Liver (tissue), 8 donors: ENCODE measurements at regions not wholly inside any gene's neighbourhood (a gene's known extent, or its start where the extent isn't known, plus 50 kb on each side); places are given as distances from the start of the nearest gene placed in this dataset.

Source experiments
- DNase-seq: peaks from one replicate; pipeline ENCODE4 v3.0.0-alpha.2; 2017; ENCODE audit warnings: low spot score
- H3K27ac ChIP-seq, 2 donors: one replicate each; pipeline ENCODE4 v1.7.0; 2013; ENCODE audit warnings: inconsistent platforms in 2 of 2, low read length in 2 of 2, control low read depth in 1 of 2, low read depth in 1 of 2, mild to moderate bottlenecking in 1 of 2
- H3K27me3 ChIP-seq, 4 donors: one replicate each; pipeline versions ENCODE4 v1.6.1 to v1.7.0; 2013; ENCODE audit warnings: low read length in 3 of 4, inconsistent platforms in 1 of 4, mild to moderate bottlenecking in 1 of 4, moderate library complexity in 1 of 4; ENCODE audit not compliant: control insufficient read depth in 4 of 4, insufficient read depth in 4 of 4
- H3K36me3 ChIP-seq, 4 donors: one replicate each; pipeline versions ENCODE4 v1.6.1 to v1.7.0; 2013; ENCODE audit warnings: low read length in 3 of 4, mild to moderate bottlenecking in 3 of 4, low read depth in 1 of 4, moderate library complexity in 1 of 4; ENCODE audit not compliant: control insufficient read depth in 4 of 4, insufficient read depth in 3 of 4
- H3K4me1 ChIP-seq, 4 donors: one replicate each; pipeline versions ENCODE4 v1.6.1 to v1.7.0; 2013; ENCODE audit warnings: low read length in 3 of 4, mild to moderate bottlenecking in 3 of 4, moderate library complexity in 1 of 4; ENCODE audit not compliant: control insufficient read depth in 4 of 4, insufficient read depth in 4 of 4
- H3K4me3 ChIP-seq, 3 donors: one replicate each; pipeline versions ENCODE4 v1.6.1 to v1.7.0; 2013; ENCODE audit warnings: low read length in 3 of 3, control low read depth in 1 of 3, low read depth in 1 of 3, mild to moderate bottlenecking in 1 of 3
- H3K9ac ChIP-seq, 2 donors: one replicate each; pipeline ENCODE4 v1.7.0; 2013; ENCODE audit warnings: low read length in 2 of 2, mild to moderate bottlenecking in 2 of 2, moderate library complexity in 2 of 2, control low read depth in 1 of 2, low read depth in 1 of 2
- H3K9me3 ChIP-seq, 4 donors: one replicate each; pipeline versions ENCODE4 v1.6.1 to v1.7.0; 2013; ENCODE audit warnings: low read length in 3 of 4; ENCODE audit not compliant: control insufficient read depth in 4 of 4
- EGR1 ChIP-seq, 2 donors: IDR thresholded peaks; 2 replicates each; pipeline ENCODE4 v1.6.1; 2016 to 2018; ENCODE audit warnings: antibody characterized with exemption in 2 of 2, low read depth in 2 of 2
- FOXA1 ChIP-seq: IDR thresholded peaks from 2 replicates; pipeline ENCODE4 v1.6.1; 2016; ENCODE audit warnings: antibody characterized with exemption
- FOXA2 ChIP-seq: IDR thresholded peaks from 2 replicates; pipeline ENCODE4 v1.6.1; 2016; ENCODE audit warnings: antibody characterized with exemption
- GABPA ChIP-seq, 2 donors: IDR thresholded peaks in 1 of 2; conservative IDR thresholded peaks in 1 of 2; 2 replicates each; pipeline ENCODE4 v1.6.1; 2016; ENCODE audit warnings: antibody characterized with exemption in 2 of 2, mild to moderate bottlenecking in 1 of 2, moderate library complexity in 1 of 2
- HNF4A ChIP-seq, 2 donors: conservative IDR thresholded peaks; 2 replicates each; pipeline ENCODE4 v1.6.1; 2016; ENCODE audit warnings: antibody characterized with exemption in 2 of 2, mild to moderate bottlenecking in 2 of 2
- JUND ChIP-seq, 2 donors: IDR thresholded peaks; 2 replicates each; pipeline ENCODE4 v1.6.1; 2016; ENCODE audit warnings: antibody characterized with exemption in 2 of 2
- NR2F2 ChIP-seq: IDR thresholded peaks from 2 replicates; pipeline ENCODE4 v1.6.1; 2016; ENCODE audit warnings: antibody characterized with exemption
- RAD21 ChIP-seq, 2 donors: IDR thresholded peaks; 2 replicates each; pipeline ENCODE4 v1.6.1; 2016; ENCODE audit warnings: antibody characterized with exemption in 2 of 2, mild to moderate bottlenecking in 2 of 2
- RXRA ChIP-seq, 2 donors: IDR thresholded peaks; 2 replicates each; pipeline ENCODE4 v1.6.1; 2017 to 2018; ENCODE audit warnings: antibody characterized with exemption in 2 of 2, mild to moderate bottlenecking in 1 of 2
- TAF1 ChIP-seq: conservative IDR thresholded peaks from 2 replicates; pipeline ENCODE4 v1.6.1; 2016; ENCODE audit warnings: antibody characterized with exemption, mild to moderate bottlenecking
- YY1 ChIP-seq: IDR thresholded peaks from 2 replicates; pipeline ENCODE4 v1.6.1; 2016; ENCODE audit warnings: antibody characterized with exemption, mild to moderate bottlenecking
- ZBTB33 ChIP-seq: IDR thresholded peaks from 2 replicates; pipeline ENCODE4 v1.6.1; 2016; ENCODE audit warnings: antibody characterized with exemption
- WGBS: extraction: QIAGEN DNeasy Blood & Tissue Kit; methylation state at CpG from one replicate; pipeline ENCODE4 v1.1.7; 2013; 5-methylcytosine and 5-hydroxymethylcytosine counted together
- TF ChIP-seq, protein P1 (sequence below): fragments of 150-350 bp; IDR thresholded peaks from 2 replicates; pipeline ENCODE4 v1.5.1; 2017; ENCODE audit warnings: improper control_type of control experiment, low read depth, low read length; ENCODE audit not compliant: missing input control
- TF ChIP-seq, protein P2 (sequence below): IDR thresholded peaks from 2 replicates; pipeline ENCODE4 v1.6.1; 2016; ENCODE audit warnings: antibody characterized with exemption
- TF ChIP-seq, protein P3 (sequence below): IDR thresholded peaks from 2 replicates; pipeline ENCODE4 v1.6.1; 2016; ENCODE audit warnings: antibody characterized with exemption
- TF ChIP-seq, protein P4 (sequence below): IDR thresholded peaks from 2 replicates; pipeline ENCODE4 v1.6.1; 2016; ENCODE audit warnings: antibody characterized with exemption, mild to moderate bottlenecking
- donor health status: healthy.
- donor health status: healthy.
- donor health status: healthy.
- donor health status: healthy.
- donor health status: healthy.

DNA sequence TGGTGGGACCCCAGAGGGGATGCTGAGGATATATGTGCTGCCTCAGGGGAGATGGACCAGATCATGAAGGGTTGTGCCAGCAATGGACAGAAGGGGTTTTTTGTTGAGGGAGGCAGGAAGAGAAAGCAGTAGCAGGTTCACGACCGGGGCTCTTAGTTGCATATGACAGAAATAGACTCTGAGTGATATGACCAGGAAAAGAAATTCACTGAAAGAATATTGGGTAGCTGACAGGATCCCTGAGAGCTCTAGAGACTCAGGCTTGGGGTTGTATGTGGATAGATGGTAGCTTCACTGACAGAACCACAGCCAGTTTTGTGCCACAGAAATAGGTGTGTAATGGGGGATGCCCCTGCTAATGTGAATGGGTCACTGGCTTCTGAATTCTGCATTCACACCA, 241.6 kb downstream of the ZNF621 start:
- H3K27me3 ChIP-seq: no peaks in the 10 kb centered on the region
- no peak overlapping the region for H3K4me3 ChIP-seq
- no peaks in the 10 kb centered on the region for H3K4me1 ChIP-seq
- peaks cover 0 to 3% (median 1%) of the 10 kb centered on the region in 4 donors for H3K9me3 ChIP-seq
- WGBS: 86% methylated on average over 2 of the region's 2 CpGs
- H3K9ac ChIP-seq: no peak overlapping the region
- H3K36me3 ChIP-seq: no peaks in the 10 kb centered on the region
- TF ChIP-seq, protein P1, sequence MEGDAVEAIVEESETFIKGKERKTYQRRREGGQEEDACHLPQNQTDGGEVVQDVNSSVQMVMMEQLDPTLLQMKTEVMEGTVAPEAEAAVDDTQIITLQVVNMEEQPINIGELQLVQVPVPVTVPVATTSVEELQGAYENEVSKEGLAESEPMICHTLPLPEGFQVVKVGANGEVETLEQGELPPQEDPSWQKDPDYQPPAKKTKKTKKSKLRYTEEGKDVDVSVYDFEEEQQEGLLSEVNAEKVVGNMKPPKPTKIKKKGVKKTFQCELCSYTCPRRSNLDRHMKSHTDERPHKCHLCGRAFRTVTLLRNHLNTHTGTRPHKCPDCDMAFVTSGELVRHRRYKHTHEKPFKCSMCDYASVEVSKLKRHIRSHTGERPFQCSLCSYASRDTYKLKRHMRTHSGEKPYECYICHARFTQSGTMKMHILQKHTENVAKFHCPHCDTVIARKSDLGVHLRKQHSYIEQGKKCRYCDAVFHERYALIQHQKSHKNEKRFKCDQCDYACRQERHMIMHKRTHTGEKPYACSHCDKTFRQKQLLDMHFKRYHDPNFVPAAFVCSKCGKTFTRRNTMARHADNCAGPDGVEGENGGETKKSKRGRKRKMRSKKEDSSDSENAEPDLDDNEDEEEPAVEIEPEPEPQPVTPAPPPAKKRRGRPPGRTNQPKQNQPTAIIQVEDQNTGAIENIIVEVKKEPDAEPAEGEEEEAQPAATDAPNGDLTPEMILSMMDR: no peak
- no peak for DNase-seq
- no peak overlapping the region for H3K27ac ChIP-seq

- TF ChIP-seq, protein P2, sequence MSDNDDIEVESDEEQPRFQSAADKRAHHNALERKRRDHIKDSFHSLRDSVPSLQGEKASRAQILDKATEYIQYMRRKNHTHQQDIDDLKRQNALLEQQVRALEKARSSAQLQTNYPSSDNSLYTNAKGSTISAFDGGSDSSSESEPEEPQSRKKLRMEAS: no peak
- no peak for TF ChIP-seq RXRA (IDR thresholded peaks at IDR 0.05)
- no peak for TF ChIP-seq GABPA (IDR thresholded peaks at IDR 0.05 in 1 of 2, conservative IDR thresholded peaks at IDR 0.05 in 1 of 2)
- no peak for TF ChIP-seq EGR1 (IDR thresholded peaks at IDR 0.05; ENCODE audit: low read depth in 2 of 2)
- no peak for TF ChIP-seq ZBTB33
- TF ChIP-seq, protein P3, sequence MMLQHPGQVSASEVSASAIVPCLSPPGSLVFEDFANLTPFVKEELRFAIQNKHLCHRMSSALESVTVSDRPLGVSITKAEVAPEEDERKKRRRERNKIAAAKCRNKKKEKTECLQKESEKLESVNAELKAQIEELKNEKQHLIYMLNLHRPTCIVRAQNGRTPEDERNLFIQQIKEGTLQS: no peak
- TF ChIP-seq NR2F2: no peak
- TF ChIP-seq RAD21 (IDR thresholded peaks at IDR 0.05): no peak
- TF ChIP-seq, protein P4, sequence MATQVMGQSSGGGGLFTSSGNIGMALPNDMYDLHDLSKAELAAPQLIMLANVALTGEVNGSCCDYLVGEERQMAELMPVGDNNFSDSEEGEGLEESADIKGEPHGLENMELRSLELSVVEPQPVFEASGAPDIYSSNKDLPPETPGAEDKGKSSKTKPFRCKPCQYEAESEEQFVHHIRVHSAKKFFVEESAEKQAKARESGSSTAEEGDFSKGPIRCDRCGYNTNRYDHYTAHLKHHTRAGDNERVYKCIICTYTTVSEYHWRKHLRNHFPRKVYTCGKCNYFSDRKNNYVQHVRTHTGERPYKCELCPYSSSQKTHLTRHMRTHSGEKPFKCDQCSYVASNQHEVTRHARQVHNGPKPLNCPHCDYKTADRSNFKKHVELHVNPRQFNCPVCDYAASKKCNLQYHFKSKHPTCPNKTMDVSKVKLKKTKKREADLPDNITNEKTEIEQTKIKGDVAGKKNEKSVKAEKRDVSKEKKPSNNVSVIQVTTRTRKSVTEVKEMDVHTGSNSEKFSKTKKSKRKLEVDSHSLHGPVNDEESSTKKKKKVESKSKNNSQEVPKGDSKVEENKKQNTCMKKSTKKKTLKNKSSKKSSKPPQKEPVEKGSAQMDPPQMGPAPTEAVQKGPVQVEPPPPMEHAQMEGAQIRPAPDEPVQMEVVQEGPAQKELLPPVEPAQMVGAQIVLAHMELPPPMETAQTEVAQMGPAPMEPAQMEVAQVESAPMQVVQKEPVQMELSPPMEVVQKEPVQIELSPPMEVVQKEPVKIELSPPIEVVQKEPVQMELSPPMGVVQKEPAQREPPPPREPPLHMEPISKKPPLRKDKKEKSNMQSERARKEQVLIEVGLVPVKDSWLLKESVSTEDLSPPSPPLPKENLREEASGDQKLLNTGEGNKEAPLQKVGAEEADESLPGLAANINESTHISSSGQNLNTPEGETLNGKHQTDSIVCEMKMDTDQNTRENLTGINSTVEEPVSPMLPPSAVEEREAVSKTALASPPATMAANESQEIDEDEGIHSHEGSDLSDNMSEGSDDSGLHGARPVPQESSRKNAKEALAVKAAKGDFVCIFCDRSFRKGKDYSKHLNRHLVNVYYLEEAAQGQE: no peak
- no peak for TF ChIP-seq FOXA2
- TF ChIP-seq FOXA1: no peak
- TF ChIP-seq, protein P1: no peak
- no peak for TF ChIP-seq YY1
- no peak for TF ChIP-seq HNF4A (conservative IDR thresholded peaks at IDR 0.05)
- no peak for TF ChIP-seq TAF1
- TF ChIP-seq JUND (IDR thresholded peaks at IDR 0.05): no peak
- Histone ChIP-seq H3K27me3 (no peaks in the 10 kb centered on the region), H3K9me3 (peaks cover 0 to 2% (median 0%) of the 10 kb centered on the region in 4 donors), H3K27ac (no peak overlapping the region), H3K9ac (no peak overlapping the region), H3K4me3 (no peak overlapping the region), H3K4me1 (no peaks in the 10 kb centered on the region), H3K36me3 (no peaks in the 10 kb centered on the region)
- no peak for DNase-seq
- 91% methylated on average over 4 of the region's 4 CpGs for WGBS
Observed at GRCh38 chr3:40768046-40768445, 243.3 kb downstream of the ZNF621 start.
